ENCODE measurements at regions not wholly inside any gene's neighbourhood (a gene's known extent, or its start where the extent isn't known, plus 50 kb on each side); places are given as distances from the start of the nearest gene placed in this dataset.

DNA sequence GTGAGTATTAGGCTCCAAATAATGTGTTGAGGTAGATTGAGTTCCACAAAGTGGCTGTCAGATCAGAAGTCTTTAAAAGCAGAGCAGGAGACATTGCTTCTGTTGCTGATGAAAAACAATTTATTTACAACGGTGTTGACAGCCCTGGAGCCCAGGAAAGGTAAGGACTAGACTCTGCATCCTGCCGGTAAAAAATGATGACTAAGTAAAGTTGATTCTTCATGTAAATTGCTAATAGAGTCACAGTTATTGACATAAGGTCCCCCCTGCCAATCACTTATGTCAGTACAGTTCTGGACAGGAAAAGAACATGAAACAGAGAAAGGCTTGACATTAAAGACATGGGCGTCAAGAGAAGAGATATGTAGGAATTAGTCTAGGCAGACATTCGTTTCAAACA is 552.5 kb downstream of the HTR1A start:
- no peak for ATAC-seq

More for the DNA sequence above, 552.5 kb downstream of the HTR1A start:
- Histone ChIP-seq H3K79me2 (ENCODE audit: control insufficient read depth, insufficient read depth, low read length) (no peaks in the 10 kb centered on the region), H3K4me2 (ENCODE audit: control insufficient read depth, insufficient read depth) (no peak overlapping the region), H3K27ac (ENCODE audit: control insufficient read depth, insufficient read depth) (no peak overlapping the region), H2AFZ (ENCODE audit: control insufficient read depth, low read depth, low read length) (no peak overlapping the region), H3K4me3 (no peak overlapping the region), H3K27me3 (replicated peaks in 1 of 2; ENCODE audit: control insufficient read depth in 2 of 2, insufficient read depth in 2 of 2, low read length in 1 of 2) (no peaks in the 10 kb centered on the region), H4K20me1 (ENCODE audit: control insufficient read depth, insufficient read depth) (no peaks in the 10 kb centered on the region), H3K9ac (ENCODE audit: control insufficient read depth, insufficient read depth, low read length) (no peak overlapping the region), H3K4me1 (ENCODE audit: control insufficient read depth, insufficient read depth, low read length) (no peaks in the 10 kb centered on the region), H3K9me3 (replicated peaks; ENCODE audit: control insufficient read depth, insufficient read depth, low read length) (no peaks in the 10 kb centered on the region), H3K36me3 (ENCODE audit: control insufficient read depth in 2 of 2, insufficient read depth in 2 of 2, low read length in 1 of 2) (no peaks in the 10 kb centered on the region)
- CTCF ChIA-PET: no interaction called here
- DNase-seq (ENCODE audit: low read depth, low spot score) (no peak), FAIRE-seq (no peak)
- 33% methylated on average over 4 of the region's 4 CpGs for WGBS (ENCODE audit: insufficient coverage, insufficient replicate concordance, low lambda C conversion rate, missing lambda C conversion rate)
- POLR2A ChIA-PET: no interaction called here
- RAD21 ChIA-PET (ENCODE audit: unreplicated experiment): no interaction called here
- SMC1A ChIA-PET (ENCODE audit: uncharacterized antibody, unreplicated experiment): no interaction called here
- TF ChIP-seq, protein P1, sequence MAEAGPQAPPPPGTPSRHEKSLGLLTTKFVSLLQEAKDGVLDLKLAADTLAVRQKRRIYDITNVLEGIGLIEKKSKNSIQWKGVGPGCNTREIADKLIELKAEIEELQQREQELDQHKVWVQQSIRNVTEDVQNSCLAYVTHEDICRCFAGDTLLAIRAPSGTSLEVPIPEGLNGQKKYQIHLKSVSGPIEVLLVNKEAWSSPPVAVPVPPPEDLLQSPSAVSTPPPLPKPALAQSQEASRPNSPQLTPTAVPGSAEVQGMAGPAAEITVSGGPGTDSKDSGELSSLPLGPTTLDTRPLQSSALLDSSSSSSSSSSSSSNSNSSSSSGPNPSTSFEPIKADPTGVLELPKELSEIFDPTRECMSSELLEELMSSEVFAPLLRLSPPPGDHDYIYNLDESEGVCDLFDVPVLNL (IDR thresholded peaks at IDR 0.05; ENCODE audit: low read depth, low read length): no peak
- TF ChIP-seq, protein P2, sequence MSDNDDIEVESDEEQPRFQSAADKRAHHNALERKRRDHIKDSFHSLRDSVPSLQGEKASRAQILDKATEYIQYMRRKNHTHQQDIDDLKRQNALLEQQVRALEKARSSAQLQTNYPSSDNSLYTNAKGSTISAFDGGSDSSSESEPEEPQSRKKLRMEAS (IDR thresholded peaks at IDR 0.05; ENCODE audit: low read depth, low read length): no peak
- TF ChIP-seq, protein P3, sequence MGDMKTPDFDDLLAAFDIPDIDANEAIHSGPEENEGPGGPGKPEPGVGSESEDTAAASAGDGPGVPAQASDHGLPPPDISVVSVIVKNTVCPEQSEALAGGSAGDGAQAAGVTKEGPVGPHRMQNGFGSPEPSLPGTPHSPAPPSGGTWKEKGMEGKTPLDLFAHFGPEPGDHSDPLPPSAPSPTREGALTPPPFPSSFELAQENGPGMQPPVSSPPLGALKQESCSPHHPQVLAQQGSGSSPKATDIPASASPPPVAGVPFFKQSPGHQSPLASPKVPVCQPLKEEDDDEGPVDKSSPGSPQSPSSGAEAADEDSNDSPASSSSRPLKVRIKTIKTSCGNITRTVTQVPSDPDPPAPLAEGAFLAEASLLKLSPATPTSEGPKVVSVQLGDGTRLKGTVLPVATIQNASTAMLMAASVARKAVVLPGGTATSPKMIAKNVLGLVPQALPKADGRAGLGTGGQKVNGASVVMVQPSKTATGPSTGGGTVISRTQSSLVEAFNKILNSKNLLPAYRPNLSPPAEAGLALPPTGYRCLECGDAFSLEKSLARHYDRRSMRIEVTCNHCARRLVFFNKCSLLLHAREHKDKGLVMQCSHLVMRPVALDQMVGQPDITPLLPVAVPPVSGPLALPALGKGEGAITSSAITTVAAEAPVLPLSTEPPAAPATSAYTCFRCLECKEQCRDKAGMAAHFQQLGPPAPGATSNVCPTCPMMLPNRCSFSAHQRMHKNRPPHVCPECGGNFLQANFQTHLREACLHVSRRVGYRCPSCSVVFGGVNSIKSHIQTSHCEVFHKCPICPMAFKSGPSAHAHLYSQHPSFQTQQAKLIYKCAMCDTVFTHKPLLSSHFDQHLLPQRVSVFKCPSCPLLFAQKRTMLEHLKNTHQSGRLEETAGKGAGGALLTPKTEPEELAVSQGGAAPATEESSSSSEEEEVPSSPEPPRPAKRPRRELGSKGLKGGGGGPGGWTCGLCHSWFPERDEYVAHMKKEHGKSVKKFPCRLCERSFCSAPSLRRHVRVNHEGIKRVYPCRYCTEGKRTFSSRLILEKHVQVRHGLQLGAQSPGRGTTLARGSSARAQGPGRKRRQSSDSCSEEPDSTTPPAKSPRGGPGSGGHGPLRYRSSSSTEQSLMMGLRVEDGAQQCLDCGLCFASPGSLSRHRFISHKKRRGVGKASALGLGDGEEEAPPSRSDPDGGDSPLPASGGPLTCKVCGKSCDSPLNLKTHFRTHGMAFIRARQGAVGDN (IDR thresholded peaks at IDR 0.05): no peak
- TF ChIP-seq NFYB (IDR thresholded peaks at IDR 0.05; ENCODE audit: insufficient read depth, low read depth, low read length): no peak
- TF ChIP-seq PML (IDR thresholded peaks at IDR 0.05; ENCODE audit: low read length): no peak
- intact Hi-C loops (cut with micrococcal nuclease; ENCODE audit: unreplicated experiment): loop anchor here (10.0 kb wide), 1 partner anchor 415 kb away; no protein-coding TSS in a partner anchor
- in situ Hi-C loops (cut with MboI): no loop called here
- no TSS peak for BruUV-seq (replicated peaks)

Measured in GM12878 (cell line).